ENCODE measurements at regions not wholly inside any gene's neighbourhood (a gene's known extent, or its start where the extent isn't known, plus 50 kb on each side); places are given as distances from the start of the nearest gene placed in this dataset.

DNA sequence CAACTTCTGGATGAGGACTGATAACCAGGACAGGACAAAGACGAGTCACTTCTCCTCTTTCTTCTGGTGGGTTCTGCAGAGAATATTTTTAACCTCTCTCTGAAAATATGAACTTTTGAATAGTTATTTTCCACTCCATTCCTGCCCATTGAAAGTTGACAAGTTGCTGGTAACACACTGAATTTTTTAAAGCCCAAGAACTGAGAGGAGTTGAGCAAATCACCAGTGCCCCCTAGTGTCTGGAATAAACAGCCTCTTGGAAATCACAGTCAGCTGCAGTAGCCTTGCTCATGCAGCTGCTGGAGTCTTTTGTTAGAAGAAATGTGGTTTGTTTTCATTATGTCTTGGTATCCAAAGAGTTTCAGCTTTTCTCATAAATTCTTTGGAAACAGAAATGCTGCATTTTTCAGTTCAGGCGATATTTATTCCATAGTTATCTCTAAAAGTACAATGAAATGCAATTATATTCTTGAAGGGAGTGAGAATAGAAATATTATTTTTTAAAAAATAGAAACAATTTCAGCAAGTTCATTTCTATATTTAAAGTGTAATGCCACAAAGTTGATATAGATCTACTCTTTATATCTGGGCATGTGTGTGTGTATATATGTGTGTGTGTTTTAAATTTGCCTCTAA lies 741.0 kb upstream of the CBLB start:
- H3K4me1 ChIP-seq: peaks cover 0 to 8% (median 0%) of the 10 kb centered on the region in 4 donors
- TF ChIP-seq POLR2A (IDR thresholded peaks at IDR 0.05) (no peak), EP300 (IDR thresholded peaks at IDR 0.05) (peak in 1 of 2 donors; percentile 52)
- TF ChIP-seq, protein P1, sequence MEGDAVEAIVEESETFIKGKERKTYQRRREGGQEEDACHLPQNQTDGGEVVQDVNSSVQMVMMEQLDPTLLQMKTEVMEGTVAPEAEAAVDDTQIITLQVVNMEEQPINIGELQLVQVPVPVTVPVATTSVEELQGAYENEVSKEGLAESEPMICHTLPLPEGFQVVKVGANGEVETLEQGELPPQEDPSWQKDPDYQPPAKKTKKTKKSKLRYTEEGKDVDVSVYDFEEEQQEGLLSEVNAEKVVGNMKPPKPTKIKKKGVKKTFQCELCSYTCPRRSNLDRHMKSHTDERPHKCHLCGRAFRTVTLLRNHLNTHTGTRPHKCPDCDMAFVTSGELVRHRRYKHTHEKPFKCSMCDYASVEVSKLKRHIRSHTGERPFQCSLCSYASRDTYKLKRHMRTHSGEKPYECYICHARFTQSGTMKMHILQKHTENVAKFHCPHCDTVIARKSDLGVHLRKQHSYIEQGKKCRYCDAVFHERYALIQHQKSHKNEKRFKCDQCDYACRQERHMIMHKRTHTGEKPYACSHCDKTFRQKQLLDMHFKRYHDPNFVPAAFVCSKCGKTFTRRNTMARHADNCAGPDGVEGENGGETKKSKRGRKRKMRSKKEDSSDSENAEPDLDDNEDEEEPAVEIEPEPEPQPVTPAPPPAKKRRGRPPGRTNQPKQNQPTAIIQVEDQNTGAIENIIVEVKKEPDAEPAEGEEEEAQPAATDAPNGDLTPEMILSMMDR (IDR thresholded peaks at IDR 0.05): peak; percentile 76 to 83 (median 80)
- 4 to 6% methylated on average over 2 of the region's 2 CpGs for WGBS, 2 donors
- peaks cover 0 to 3% (median 0%) of the 10 kb centered on the region in 4 donors for H3K9me3 ChIP-seq
- H3K27me3 ChIP-seq: no peaks in the 10 kb centered on the region
- DNase-seq (ENCODE audit: low spot score in 2 of 2): peak; percentile 22 to 85
- peak overlapping the region in 2 of 4 donors; percentile 26 to 68 for H3K27ac ChIP-seq
- H3K36me3 ChIP-seq: no peaks in the 10 kb centered on the region
- H3K4me3 ChIP-seq: no peak overlapping the region

DNA sequence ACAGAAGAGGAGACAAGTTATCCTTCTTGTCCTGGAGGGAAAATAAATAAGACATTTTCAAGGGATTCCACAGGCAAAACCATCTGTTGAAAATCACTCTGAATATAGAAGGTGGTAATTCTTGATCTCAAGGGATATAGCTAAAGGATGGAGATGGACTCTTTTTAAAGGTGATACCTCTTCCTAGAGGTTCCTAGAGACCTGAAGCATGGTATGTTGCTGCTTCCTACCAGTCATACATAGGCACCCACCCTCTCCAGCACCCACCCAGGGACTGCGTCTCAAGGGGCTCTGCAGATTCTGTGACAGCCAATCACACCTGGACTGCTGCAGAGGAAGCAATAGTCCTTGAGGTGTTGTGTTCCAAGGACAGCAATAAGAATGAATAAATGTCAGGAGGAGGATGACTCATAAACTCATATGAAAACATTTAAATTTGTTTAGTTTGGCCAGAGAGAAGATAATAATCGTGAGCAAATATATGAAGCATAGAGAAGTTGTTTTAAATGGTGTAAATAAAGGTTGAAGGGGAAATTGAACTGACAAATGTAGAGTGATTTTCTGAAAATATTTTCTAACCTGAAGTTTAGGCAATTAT lies 741.6 kb upstream of the CBLB start:
- H3K27me3 ChIP-seq: no peaks in the 10 kb centered on the region
- DNase-seq (ENCODE audit: low spot score in 2 of 2): no peak
- no peak overlapping the region for H3K27ac ChIP-seq
- H3K9me3 ChIP-seq: peaks cover 0 to 3% (median 0%) of the 10 kb centered on the region in 4 donors
- peaks cover 0 to 8% (median 0%) of the 10 kb centered on the region in 4 donors for H3K4me1 ChIP-seq
- no peak overlapping the region for H3K4me3 ChIP-seq
- H3K36me3 ChIP-seq: no peaks in the 10 kb centered on the region
- whole genome bisulfite sequencing, 2 donors: 68 to 71% methylated on average over 2 of the region's 2 CpGs
- no peak for TF ChIP-seq POLR2A (IDR thresholded peaks at IDR 0.05)
- no peak for TF ChIP-seq EP300 (IDR thresholded peaks at IDR 0.05)
- TF ChIP-seq, protein P1 (IDR thresholded peaks at IDR 0.05): no peak

DNA sequence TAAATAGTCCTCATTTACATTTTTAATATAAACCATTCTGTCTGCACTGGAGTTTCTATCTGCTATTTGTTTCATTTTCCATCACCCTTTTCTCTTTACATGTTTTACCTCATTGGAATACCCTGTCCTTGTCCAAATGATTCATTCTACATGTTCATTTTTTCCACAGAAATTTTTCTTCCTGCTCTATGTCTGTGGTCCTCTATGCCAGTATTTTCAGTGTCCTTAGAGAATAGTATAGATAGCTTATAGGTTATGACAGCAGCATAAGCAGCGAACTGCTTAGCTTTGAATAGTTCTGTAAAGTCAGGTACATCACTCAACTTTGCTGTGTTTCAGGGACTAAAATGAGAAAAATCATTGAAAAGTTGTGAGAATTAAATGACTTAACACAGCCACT lies 742.3 kb upstream of the CBLB start:
- no peaks in the 10 kb centered on the region for H3K27me3 ChIP-seq
- WGBS, 2 donors: 96 to 98% methylated on average over 1 of the region's 1 CpG
- DNase-seq (ENCODE audit: low spot score in 2 of 2): no peak
- TF ChIP-seq POLR2A (IDR thresholded peaks at IDR 0.05) (no peak), EP300 (IDR thresholded peaks at IDR 0.05) (no peak)
- TF ChIP-seq, protein P1 (IDR thresholded peaks at IDR 0.05): no peak
- no peak overlapping the region for H3K27ac ChIP-seq
- H3K9me3 ChIP-seq: peaks cover 0 to 3% (median 0%) of the 10 kb centered on the region in 4 donors
- peaks cover 0 to 8% (median 0%) of the 10 kb centered on the region in 4 donors for H3K4me1 ChIP-seq
- H3K4me3 ChIP-seq: no peak overlapping the region
- H3K36me3 ChIP-seq: no peaks in the 10 kb centered on the region

DNA sequence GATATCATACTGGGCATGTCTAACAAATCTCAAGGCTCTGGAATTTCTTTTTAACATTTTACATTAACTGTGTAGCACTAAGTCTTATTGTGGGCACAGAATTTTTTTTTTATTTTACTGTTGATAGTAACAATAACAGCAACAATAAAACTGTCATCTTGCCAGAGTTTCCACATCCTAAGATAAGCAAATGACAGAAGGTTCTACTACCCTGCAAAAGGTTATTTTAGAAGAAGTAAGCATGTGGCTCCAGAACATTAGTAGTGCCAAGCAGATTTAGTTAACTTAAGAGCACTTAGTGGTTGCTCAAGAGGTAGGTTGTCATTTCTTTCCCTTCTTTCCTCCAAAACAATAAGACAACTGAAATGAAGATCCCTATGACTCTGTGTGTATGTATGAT lies 743.0 kb upstream of the CBLB start:
- Histone ChIP-seq H3K4me3 (no peak overlapping the region), H3K36me3 (no peaks in the 10 kb centered on the region), H3K4me1 (peaks cover 0 to 13% (median 0%) of the 10 kb centered on the region in 4 donors), H3K9me3 (peaks cover 0 to 3% (median 0%) of the 10 kb centered on the region in 4 donors), H3K27me3 (no peaks in the 10 kb centered on the region), H3K27ac (no peak overlapping the region)
- DNase-seq (ENCODE audit: low spot score in 2 of 2): no peak
- TF ChIP-seq POLR2A (IDR thresholded peaks at IDR 0.05) (no peak), EP300 (IDR thresholded peaks at IDR 0.05) (no peak)
- TF ChIP-seq, protein P1 (IDR thresholded peaks at IDR 0.05): no peak

DNA sequence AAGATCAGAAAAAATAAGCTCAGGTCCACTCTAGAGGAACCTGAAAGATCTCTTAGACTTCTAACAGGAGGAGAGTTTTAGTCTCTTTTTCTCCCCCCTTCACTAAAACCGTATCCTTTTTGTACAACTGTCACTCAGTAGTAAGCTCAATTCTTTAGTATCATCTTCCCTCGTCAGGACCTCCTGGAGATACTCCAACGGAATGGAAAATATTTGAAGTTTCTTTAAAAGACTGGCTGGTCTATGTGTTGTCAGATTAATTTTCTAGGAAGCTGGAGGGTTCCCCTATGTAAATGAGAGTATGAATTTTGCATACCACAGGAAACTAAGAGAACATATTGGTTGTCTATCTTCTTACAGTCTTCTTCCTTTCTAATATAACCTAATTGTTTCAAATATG lies 747.7 kb upstream of the CBLB start:
- Histone ChIP-seq H3K4me3 (no peak overlapping the region), H3K9me3 (peaks cover 0 to 3% (median 0%) of the 10 kb centered on the region in 4 donors), H3K36me3 (no peaks in the 10 kb centered on the region), H3K4me1 (peaks cover 0 to 4% (median 0%) of the 10 kb centered on the region in 4 donors), H3K27ac (no peak overlapping the region), H3K27me3 (no peaks in the 10 kb centered on the region)
- 64 to 72% methylated on average over 3 of the region's 3 CpGs for WGBS, 2 donors
- no peak for DNase-seq (ENCODE audit: low spot score in 2 of 2)
- TF ChIP-seq EP300 (IDR thresholded peaks at IDR 0.05): no peak
